HG03354 (cell line): ENCODE measurements at regions not wholly inside any gene's neighbourhood (a gene's known extent, or its start where the extent isn't known, plus 50 kb on each side); places are given as distances from the start of the nearest gene placed in this dataset.
"Not testable (repeated sequence)": the region's sequence is repeated elsewhere in the genome, so short reads cannot be mapped to it uniquely, and the experiment has no call there.

Source experiments
- ATAC-seq: cut with Tn5 transposase; IDR thresholded peaks from one replicate; pipeline ENCODE4 v1.9.1; 2021; ENCODE audit warnings: mild to moderate bottlenecking; ENCODE audit not compliant: unreplicated experiment, poor library complexity, severe bottlenecking

GRCh38 chr2:187768995-187769394 lies 214.8 kb upstream of the TFPI start:
- no peak for ATAC-seq

GRCh38 chr2:187769437-187769836 lies 215.2 kb upstream of the TFPI start:
- ATAC-seq = no peak

- peak; percentile 45 for ATAC-seq
Observed at GRCh38 chr2:187774551-187775071, 220.4 kb upstream of the TFPI start.

- peak; percentile 25 for ATAC-seq
Observed at GRCh38 chr2:187775196-187775595, 221.0 kb upstream of the TFPI start.

- ATAC-seq = no peak
Observed at GRCh38 chr2:187775651-187776050, 221.4 kb upstream of the TFPI start.

GRCh38 chr2:187782301-187782700 lies 228.1 kb upstream of the TFPI start:
- ATAC-seq = no peak

- ATAC-seq = no peak
Observed at GRCh38 chr2:187783446-187783845, 229.2 kb upstream of the TFPI start.

- not testable (repeated sequence) for ATAC-seq
Observed at GRCh38 chr2:187784138-187784537, 229.9 kb upstream of the TFPI start.

GRCh38 chr2:187799601-187800000 lies 245.4 kb upstream of the TFPI start:
- ATAC-seq = no peak

- no peak for ATAC-seq
Observed at GRCh38 chr2:187803816-187804215, 249.6 kb upstream of the TFPI start.

- ATAC-seq = no peak
Observed at GRCh38 chr2:187815113-187815512, 260.9 kb upstream of the TFPI start.

GRCh38 chr2:187819624-187820023 lies 265.4 kb upstream of the TFPI start:
- ATAC-seq = no peak

- no peak for ATAC-seq
Observed at GRCh38 chr2:187825108-187825507, 270.9 kb upstream of the TFPI start.

GRCh38 chr2:187826023-187826422 lies 271.8 kb upstream of the TFPI start:
- ATAC-seq = no peak

- no peak for ATAC-seq
Observed at GRCh38 chr2:187834787-187835186, 280.6 kb upstream of the TFPI start.

GRCh38 chr2:187838690-187839089 lies 284.5 kb upstream of the TFPI start:
- no peak for ATAC-seq

GRCh38 chr2:187842315-187842714 lies 288.1 kb upstream of the TFPI start:
- no peak for ATAC-seq

- peak; percentile 79 for ATAC-seq
Observed at GRCh38 chr2:187842978-187843847, 289.0 kb upstream of the TFPI start.

GRCh38 chr2:187847245-187848208 lies 293.3 kb upstream of the TFPI start:
- no peak for ATAC-seq

- no peak for ATAC-seq
Observed at GRCh38 chr2:187851955-187852561, 297.8 kb upstream of the TFPI start.
